NT2/D1 (cell line): ENCODE measurements at regions not wholly inside any gene's neighbourhood (a gene's known extent, or its start where the extent isn't known, plus 50 kb on each side); places are given as distances from the start of the nearest gene placed in this dataset.

Source experiments
- YY1 ChIP-seq: IDR thresholded peaks from 2 replicates; pipeline ENCODE4 v1.6.1; 2011; ENCODE audit not compliant: insufficient read length, insufficient read depth
- ZNF274 ChIP-seq: IDR thresholded peaks from 2 replicates; pipeline ENCODE4 v1.6.1; 2011; ENCODE audit warnings: mild to moderate bottlenecking, low read depth, low read length

GRCh38 chr13:83499286-83499685 lies 383.0 kb downstream of the SLITRK1 start:
- TF ChIP-seq ZNF274 (no peak), YY1 (no peak)
